ENCODE measurements at regions not wholly inside any gene's neighbourhood (a gene's known extent, or its start where the extent isn't known, plus 50 kb on each side); places are given as distances from the start of the nearest gene placed in this dataset.

DNA sequence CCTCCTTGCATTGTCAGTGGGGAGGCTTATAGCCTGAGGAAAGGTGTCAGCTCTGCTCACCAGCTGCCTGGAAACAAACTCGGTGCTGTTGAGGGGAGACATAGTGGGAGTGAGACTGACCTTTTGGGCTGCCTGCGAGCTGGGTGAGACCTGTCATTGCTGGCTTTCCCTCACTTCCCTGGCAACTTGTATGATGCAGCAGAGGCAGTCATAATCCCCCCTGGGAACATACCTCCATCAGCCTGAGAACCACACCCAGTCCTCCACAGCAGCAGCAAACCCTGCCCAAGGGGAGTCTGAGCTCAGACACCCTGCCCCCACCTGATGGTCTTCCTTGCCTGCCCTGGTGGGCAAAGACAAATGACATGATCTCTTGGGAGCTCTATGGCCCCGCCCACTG lies 521.2 kb upstream of the IMPG1 start:
- Histone ChIP-seq H3K4me3 (no peak overlapping the region), H3K9me3 (no peaks in the 10 kb centered on the region), H3K27me3 (no peaks in the 10 kb centered on the region), H3K4me1 (no peaks in the 10 kb centered on the region), H3K36me3 (no peaks in the 10 kb centered on the region), H3K27ac (no peak overlapping the region)
- DNase-seq, result no peak
- TF ChIP-seq POLR2A (IDR thresholded peaks at IDR 0.05) (no peak), CTCF (IDR thresholded peaks at IDR 0.05) (no peak)

DNA sequence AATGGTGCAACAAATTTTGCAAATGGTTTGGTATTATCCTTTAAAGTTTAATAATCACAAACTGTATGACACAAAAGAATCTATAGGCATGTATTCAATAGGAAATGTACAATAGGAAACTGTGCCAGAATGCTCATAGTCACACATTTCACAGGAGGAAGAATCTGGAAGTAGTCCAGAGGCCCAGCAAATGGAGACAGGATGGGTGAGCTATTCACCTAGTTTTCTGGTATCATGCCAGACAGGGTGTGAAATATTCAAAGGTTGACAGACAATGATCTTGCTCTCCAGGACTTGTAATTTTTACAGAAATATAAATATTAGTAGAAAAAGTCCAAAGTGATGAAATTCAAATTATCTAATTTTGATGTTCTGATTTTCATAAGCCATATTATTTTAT lies 520.1 kb upstream of the IMPG1 start:
- no peak for TF ChIP-seq POLR2A (IDR thresholded peaks at IDR 0.05)
- H3K9me3 ChIP-seq, result no peaks in the 10 kb centered on the region

DNA sequence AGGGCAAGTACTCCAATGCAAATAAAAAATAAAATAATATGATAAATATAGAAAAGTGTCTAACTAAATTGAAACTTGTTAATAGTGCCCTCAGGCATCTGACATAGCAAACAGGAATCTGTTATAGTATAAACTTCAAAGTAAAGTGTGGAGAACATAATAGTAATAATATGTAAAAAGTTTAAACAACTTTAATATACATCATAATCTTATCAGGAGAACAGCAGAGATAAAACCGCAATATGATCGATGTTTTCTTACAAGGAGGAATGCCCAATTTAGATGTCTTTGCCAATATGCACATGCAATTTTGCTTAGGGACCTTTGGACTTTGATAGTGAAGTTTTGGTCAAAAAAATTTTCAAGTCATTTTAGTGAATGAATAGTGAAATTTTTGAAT lies 514.8 kb upstream of the IMPG1 start:
- H3K36me3 ChIP-seq, result no peaks in the 10 kb centered on the region
- H3K9me3 ChIP-seq, result no peaks in the 10 kb centered on the region
- no peak for DNase-seq
- no peaks in the 10 kb centered on the region for H3K4me1 ChIP-seq
- TF ChIP-seq CTCF (IDR thresholded peaks at IDR 0.05), result no peak
- TF ChIP-seq POLR2A (IDR thresholded peaks at IDR 0.05), result no peak
- no peaks in the 10 kb centered on the region for H3K27me3 ChIP-seq
- no peak overlapping the region for H3K27ac ChIP-seq
- no peak overlapping the region for H3K4me3 ChIP-seq

More for the DNA sequence above, 520.1 kb upstream of the IMPG1 start:
- H3K36me3 ChIP-seq, result no peaks in the 10 kb centered on the region
- DNase-seq, result no peak
- H3K27ac ChIP-seq, result no peak overlapping the region
- H3K4me1 ChIP-seq, result no peaks in the 10 kb centered on the region
- H3K27me3 ChIP-seq, result no peaks in the 10 kb centered on the region
- no peak overlapping the region for H3K4me3 ChIP-seq

DNA sequence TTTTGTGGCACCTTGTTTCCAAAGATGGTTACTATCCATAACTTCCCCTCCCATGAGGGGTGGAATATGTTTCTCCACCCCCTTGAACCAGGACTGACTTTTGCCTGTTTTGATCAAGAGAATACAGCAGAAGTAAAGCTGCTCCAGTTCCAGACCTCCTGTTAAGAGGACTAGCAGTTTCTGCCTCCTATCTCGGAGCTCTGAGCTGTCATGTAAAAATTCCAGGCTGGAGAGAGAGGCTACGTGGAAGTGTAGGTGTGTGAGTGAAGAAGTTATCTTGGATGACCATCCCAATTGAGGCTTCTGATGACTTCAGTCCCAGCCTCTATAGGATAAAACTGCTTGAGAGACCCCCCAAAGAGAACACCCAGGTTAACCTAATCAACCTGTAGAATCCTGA lies 511.7 kb upstream of the IMPG1 start:
- no peaks in the 10 kb centered on the region for H3K27me3 ChIP-seq
- H3K4me1 ChIP-seq, result no peaks in the 10 kb centered on the region
- no peak overlapping the region for H3K4me3 ChIP-seq
- no peak overlapping the region for H3K27ac ChIP-seq
- H3K9me3 ChIP-seq, result no peaks in the 10 kb centered on the region
- DNase-seq, result no peak
- no peak for TF ChIP-seq POLR2A (IDR thresholded peaks at IDR 0.05)
- no peak for TF ChIP-seq CTCF (IDR thresholded peaks at IDR 0.05)
- no peaks in the 10 kb centered on the region for H3K36me3 ChIP-seq

GRCh38 chr6:76578746-76579145 lies 506.3 kb upstream of the IMPG1 start:
- DNase-seq, result no peak
- Histone ChIP-seq H3K9me3 (no peaks in the 10 kb centered on the region), H3K27ac (no peak overlapping the region), H3K4me1 (no peaks in the 10 kb centered on the region), H3K4me3 (no peak overlapping the region), H3K36me3 (no peaks in the 10 kb centered on the region), H3K27me3 (no peaks in the 10 kb centered on the region)
- TF ChIP-seq CTCF (IDR thresholded peaks at IDR 0.05) (no peak), POLR2A (IDR thresholded peaks at IDR 0.05) (no peak)

DNA sequence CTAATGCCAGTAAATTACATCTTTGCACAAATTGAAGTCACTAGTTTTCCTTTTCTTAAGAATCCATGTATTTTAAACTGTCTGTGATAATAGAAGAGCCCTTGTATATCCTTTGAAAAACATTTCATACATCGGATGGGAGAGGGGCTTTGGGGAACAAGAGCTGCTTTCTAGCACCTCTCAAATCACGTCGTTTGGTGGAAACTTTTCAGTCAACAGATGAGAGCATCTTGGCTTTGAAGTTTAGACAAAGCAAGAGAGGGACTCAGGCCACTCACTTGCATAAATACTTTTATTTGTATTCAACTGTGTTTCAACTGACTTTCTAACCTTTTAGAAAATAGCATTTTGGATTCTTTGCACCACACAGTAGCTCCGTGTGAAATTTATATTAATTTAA lies 502.3 kb upstream of the IMPG1 start:
- no peak overlapping the region for H3K4me3 ChIP-seq

More for the DNA sequence above, 502.3 kb upstream of the IMPG1 start:
- Histone ChIP-seq H3K27ac (no peak overlapping the region), H3K27me3 (no peaks in the 10 kb centered on the region), H3K9me3 (no peaks in the 10 kb centered on the region), H3K4me1 (no peaks in the 10 kb centered on the region), H3K36me3 (no peaks in the 10 kb centered on the region)
- no peak for DNase-seq
- TF ChIP-seq CTCF (IDR thresholded peaks at IDR 0.05), result no peak
- TF ChIP-seq POLR2A (IDR thresholded peaks at IDR 0.05), result no peak

All from Peyer's patch (tissue), 4 donors.